ENCODE measurements at regions not wholly inside any gene's neighbourhood (a gene's known extent, or its start where the extent isn't known, plus 50 kb on each side); places are given as distances from the start of the nearest gene placed in this dataset.

DNA sequence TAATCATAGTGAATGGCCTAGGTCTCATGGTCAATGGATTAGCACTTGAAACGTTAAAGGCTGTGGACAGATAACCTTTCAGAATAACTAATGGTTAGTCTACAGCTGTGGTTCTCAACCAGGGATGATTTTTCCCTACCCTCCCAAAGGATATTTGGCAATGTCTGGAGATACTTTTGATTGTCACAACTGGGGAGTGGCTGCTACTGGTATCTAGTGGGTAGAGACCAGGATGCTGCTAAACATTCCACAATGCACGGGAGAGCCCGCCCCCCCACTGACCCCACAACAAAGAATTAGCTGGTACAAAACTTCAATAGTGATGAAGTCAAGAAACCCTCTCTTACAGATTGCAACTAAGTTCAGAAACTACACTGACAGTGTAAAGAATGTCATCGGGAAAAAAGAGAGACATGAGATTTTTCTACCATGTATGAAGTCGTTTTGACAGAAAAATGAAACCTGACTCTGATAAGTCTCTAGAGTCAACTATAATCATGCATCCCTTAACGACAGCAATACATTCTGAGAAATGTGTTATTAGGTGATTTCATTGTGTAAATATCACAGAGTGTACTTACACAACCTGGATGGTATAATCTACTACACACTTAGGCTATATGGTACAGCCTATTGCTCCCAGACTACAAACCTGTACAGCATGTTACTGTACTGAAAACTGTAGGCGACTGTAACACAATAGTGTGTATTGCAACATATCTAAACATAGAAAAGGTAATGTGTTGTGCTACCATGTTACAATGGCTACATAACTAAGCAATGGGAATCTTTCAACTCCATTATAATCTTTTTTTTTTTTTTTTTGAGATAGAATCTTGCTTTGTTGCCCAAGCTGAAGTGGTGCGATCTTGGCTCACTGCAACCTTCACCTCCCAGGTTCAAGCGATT is 49.7 kb upstream of the PRDX6 start:
- H3K4me1 Mint-ChIP-seq = peaks cover 24 to 31% of the 10 kb centered on the region in 2 donors
- H3K27ac Mint-ChIP-seq = no peak overlapping the region
- H3K27me3 Mint-ChIP-seq (ENCODE audit: low read depth in 3 of 3) = peaks cover 0 to 2% (median 0%) of the 10 kb centered on the region in 3 donors
- no peak for DNase-seq
- H3K4me3 Mint-ChIP-seq = no peak overlapping the region
- H3K9me3 Mint-ChIP-seq = no peaks in the 10 kb centered on the region
- H3K36me3 Mint-ChIP-seq = peaks cover 0 to 4% (median 3%) of the 10 kb centered on the region in 3 donors
